Keratinocyte (primary cell): ENCODE measurements at regions not wholly inside any gene's neighbourhood (a gene's known extent, or its start where the extent isn't known, plus 50 kb on each side); places are given as distances from the start of the nearest gene placed in this dataset.

Experiments used
- DNase-seq: peaks from one replicate; pipeline ENCODE4 v3.0.0-alpha.2; 2011; ENCODE audit warnings: low read depth, missing footprints, low spot score
- FAIRE-seq: peaks from 2 replicates; lab custom pipeline; 2011; peaks lifted over from hg19 to GRCh38; lab: Jason Lieb, UNC
- H2AFZ ChIP-seq: 2 replicates; pipeline ENCODE4 v1.6.0; 2012; ENCODE audit warnings: low read length, control low read depth, inconsistent platforms; ENCODE audit not compliant: control insufficient read depth
- H3K27ac ChIP-seq: 2 replicates; pipeline ENCODE4 v1.5.1; 2011; ENCODE audit warnings: low read length; ENCODE audit not compliant: control insufficient read depth, insufficient read depth
- H3K27me3 ChIP-seq: 3 replicates; pipeline ENCODE4 v1.6.0; 2011; ENCODE audit warnings: low read length; ENCODE audit not compliant: control insufficient read depth, insufficient read depth; ENCODE audit errors: extremely low read depth
- H3K36me3 ChIP-seq, 2 experiments: 2 replicates in 1 of 2; 3 replicates in 1 of 2; pipeline ENCODE4 v1.5.1; 2011; ENCODE audit warnings: low read length in 2 of 2, mild to moderate bottlenecking in 1 of 2; ENCODE audit not compliant: control insufficient read depth in 2 of 2, insufficient read depth in 2 of 2; ENCODE audit errors: extremely low read depth in 1 of 2
- H3K4me1 ChIP-seq: 3 replicates; pipeline ENCODE4 v1.5.1; 2011; ENCODE audit warnings: low read length; ENCODE audit not compliant: control insufficient read depth, insufficient read depth; ENCODE audit errors: extremely low read depth
- H3K4me2 ChIP-seq: 3 replicates; pipeline ENCODE4 v1.6.0; 2011; ENCODE audit warnings: low read depth, low read length; ENCODE audit not compliant: control insufficient read depth, insufficient read depth; ENCODE audit errors: extremely low read depth
- H3K4me3 ChIP-seq, 3 experiments: fragments of 200-600 bp in 1 of 3; sonication (generic) in 1 of 3; 2 replicates in 2 of 3; 3 replicates in 1 of 3; pipeline ENCODE4 v1.5.1; 2011 to 2016; ENCODE audit warnings: low read length in 3 of 3, mild to moderate bottlenecking in 3 of 3, control low read depth in 2 of 3, inconsistent platforms in 1 of 3, low read depth in 1 of 3, mixed read lengths in 1 of 3, mixed run types in 1 of 3, moderate library complexity in 1 of 3; ENCODE audit not compliant: control insufficient read depth in 2 of 3, insufficient read depth in 2 of 3; ENCODE audit errors: extremely low read depth in 1 of 3
- H3K79me2 ChIP-seq: 2 replicates; pipeline ENCODE4 v1.6.0; 2012; ENCODE audit warnings: low read length; ENCODE audit not compliant: control insufficient read depth, insufficient read depth
- H3K9ac ChIP-seq: 3 replicates; pipeline ENCODE4 v1.6.0; 2011; ENCODE audit warnings: low read length; ENCODE audit not compliant: control insufficient read depth, insufficient read depth; ENCODE audit errors: extremely low read depth
- H3K9me1 ChIP-seq: 3 replicates; pipeline ENCODE4 v1.6.0; 2011; ENCODE audit warnings: low read length; ENCODE audit not compliant: control insufficient read depth, insufficient read depth; ENCODE audit errors: extremely low read depth
- H3K9me3 ChIP-seq: 2 replicates; pipeline ENCODE4 v1.5.1; 2012; ENCODE audit warnings: low read depth, low read length; ENCODE audit not compliant: control insufficient read depth
- H4K20me1 ChIP-seq: 3 replicates; pipeline ENCODE4 v1.6.0; 2011; ENCODE audit warnings: low read length; ENCODE audit not compliant: control insufficient read depth, insufficient read depth; ENCODE audit errors: extremely low read depth
- CTCF ChIP-seq, 3 experiments: IDR thresholded peaks in 1 of 3; conservative IDR thresholded peaks in 1 of 3; optimal IDR thresholded peaks in 1 of 3; 2 replicates in 2 of 3; 3 replicates in 1 of 3; pipeline versions ENCODE3 to v1.5.1; 2011; ENCODE audit warnings: low read length in 3 of 3, mild to moderate bottlenecking in 3 of 3, moderate library complexity in 2 of 3, control low read depth in 1 of 3, inconsistent platforms in 1 of 3; ENCODE audit not compliant: insufficient read depth in 2 of 3; ENCODE audit errors: extremely low read depth in 1 of 3
- EZH2 ChIP-seq: IDR thresholded peaks from one replicate; pipeline ENCODE4 v1.6.1; 2012; ENCODE audit warnings: inconsistent platforms, mild to moderate bottlenecking, low read length, moderate library complexity
- dilution Hi-C: fragments of 300-500 bp; cut with MboI; formaldehyde crosslinking; loops from one replicate; pipeline ENCODE4 v1.7.0; 2020; ENCODE audit warnings: low sequenced_read_pairs; ENCODE audit not compliant: extremely low pct_ligation_motif_present

- Histone ChIP-seq H3K36me3 (no peaks in the 10 kb centered on the region), H3K4me2 (no peak overlapping the region), H4K20me1 (no peaks in the 10 kb centered on the region), H3K4me3 (no peak overlapping the region), H3K79me2 (no peaks in the 10 kb centered on the region), H3K4me1 (peaks cover 27% of the 10 kb centered on the region), H3K9ac (no peak overlapping the region), H3K27ac (no peak overlapping the region), H2AFZ (no peak overlapping the region), H3K9me1 (no peaks in the 10 kb centered on the region), H3K27me3 (no peaks in the 10 kb centered on the region), H3K9me3 (no peaks in the 10 kb centered on the region)
- DNase-seq (no peak), FAIRE-seq (no peak)
- no peak for TF ChIP-seq CTCF (optimal IDR thresholded peaks at IDR 0.05 in 1 of 3, IDR thresholded peaks at IDR 0.05 in 1 of 3, conservative IDR thresholded peaks at IDR 0.05 in 1 of 3; ENCODE audit: extremely low read depth in 1 of 3, insufficient read depth in 2 of 3, low read length in 3 of 3)
- no peak for TF ChIP-seq EZH2
- dilution Hi-C loops = no loop called here
Observed at GRCh38 chr7:115233809-115234208, 311.9 kb downstream of the MDFIC start.

GRCh38 chr7:115232041-115232440, 310.1 kb downstream of the MDFIC start:
- Histone ChIP-seq H3K4me1 (peaks cover 27% of the 10 kb centered on the region), H2AFZ (no peak overlapping the region), H3K27ac (peak overlapping the region; percentile 89), H3K4me2 (peak overlapping the region; percentile 49), H4K20me1 (no peaks in the 10 kb centered on the region), H3K9me3 (no peaks in the 10 kb centered on the region), H3K9me1 (no peaks in the 10 kb centered on the region), H3K9ac (no peak overlapping the region), H3K4me3 (no peak overlapping the region), H3K27me3 (no peaks in the 10 kb centered on the region), H3K36me3 (no peaks in the 10 kb centered on the region), H3K79me2 (no peaks in the 10 kb centered on the region)
- DNase-seq (no peak), FAIRE-seq (no peak)
- dilution Hi-C loops = no loop called here
- TF ChIP-seq CTCF (optimal IDR thresholded peaks at IDR 0.05 in 1 of 3, IDR thresholded peaks at IDR 0.05 in 1 of 3, conservative IDR thresholded peaks at IDR 0.05 in 1 of 3; ENCODE audit: extremely low read depth in 1 of 3, insufficient read depth in 2 of 3, low read length in 3 of 3) = no peak
- TF ChIP-seq EZH2 = no peak
